ENCODE measurements at regions not wholly inside any gene's neighbourhood (a gene's known extent, or its start where the extent isn't known, plus 50 kb on each side); places are given as distances from the start of the nearest gene placed in this dataset.
"Not testable (repeated sequence)": the region's sequence is repeated elsewhere in the genome, so short reads cannot be mapped to it uniquely, and the experiment has no call there.

DNA sequence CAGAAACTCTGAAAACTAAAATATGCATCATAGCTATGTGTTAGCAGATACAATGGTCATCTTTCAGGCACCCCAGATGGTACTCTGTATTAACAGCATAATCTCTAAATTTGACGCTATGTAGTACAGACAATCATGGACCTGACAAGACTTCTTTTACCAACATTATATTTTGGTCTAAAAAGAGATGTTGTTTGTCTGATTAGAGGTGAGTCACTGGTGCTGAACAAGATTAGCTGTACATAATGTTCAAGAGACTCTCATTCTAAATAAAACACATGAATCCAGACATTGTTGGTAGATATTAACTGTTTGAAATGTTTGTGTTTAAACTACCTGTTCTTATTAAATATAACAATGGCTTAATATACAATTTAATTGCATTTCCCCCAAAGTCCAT lies 146.4 kb upstream of the LMNTD1 start:
- 81 to 98% (median 90%) methylated on average over 1 of the region's 1 CpG for WGBS, 3 donors
- no peak overlapping the region for H3K27ac ChIP-seq (ENCODE audit: low read depth in 1 of 3, low read length in 2 of 3)
- no peak for FAIRE-seq

GRCh38 chr12:25701290-25701689 lies 148.2 kb upstream of the LMNTD1 start:
- no peaks in the 10 kb centered on the region for H3K36me3 ChIP-seq (ENCODE audit: control insufficient read depth in 3 of 3, insufficient read depth in 2 of 3, low read depth in 1 of 3, low read length in 3 of 3)
- DNase-seq (peak in 1 of 2 donors; percentile 41), FAIRE-seq (no peak)
- H3K4me1 ChIP-seq (ENCODE audit: control insufficient read depth in 3 of 3, insufficient read depth in 2 of 3, low read depth in 1 of 3, low read length in 2 of 3): no peaks in the 10 kb centered on the region
- H3K27me3 ChIP-seq (ENCODE audit: control insufficient read depth in 3 of 3, insufficient read depth in 3 of 3, low read length in 3 of 3): no peaks in the 10 kb centered on the region
- WGBS, 3 donors: 46 to 72% (median 68%) methylated on average over 4 of the region's 4 CpGs
- H3K27ac ChIP-seq (ENCODE audit: low read depth in 1 of 3, low read length in 2 of 3): no peak overlapping the region
- peaks cover 0 to 4% of the 10 kb centered on the region in 2 donors for H3K9me3 ChIP-seq (ENCODE audit: control insufficient read depth in 2 of 2, insufficient read depth in 1 of 2, low read depth in 1 of 2, low read length in 1 of 2)
- H3K4me3 ChIP-seq (ENCODE audit: low read depth in 1 of 3, low read length in 3 of 3): no peak overlapping the region

More for the DNA sequence above, 146.4 kb upstream of the LMNTD1 start:
- Histone ChIP-seq H3K36me3 (ENCODE audit: control insufficient read depth in 3 of 3, insufficient read depth in 2 of 3, low read depth in 1 of 3, low read length in 3 of 3) (no peaks in the 10 kb centered on the region), H3K9me3 (ENCODE audit: control insufficient read depth in 2 of 2, insufficient read depth in 1 of 2, low read depth in 1 of 2, low read length in 1 of 2) (peaks cover 0 to 4% of the 10 kb centered on the region in 2 donors), H3K4me1 (ENCODE audit: control insufficient read depth in 3 of 3, insufficient read depth in 2 of 3, low read depth in 1 of 3, low read length in 2 of 3) (no peaks in the 10 kb centered on the region), H3K27me3 (ENCODE audit: control insufficient read depth in 3 of 3, insufficient read depth in 3 of 3, low read length in 3 of 3) (no peaks in the 10 kb centered on the region), H3K4me3 (ENCODE audit: low read depth in 1 of 3, low read length in 3 of 3) (no peak overlapping the region)
- DNase-seq: no peak

DNA sequence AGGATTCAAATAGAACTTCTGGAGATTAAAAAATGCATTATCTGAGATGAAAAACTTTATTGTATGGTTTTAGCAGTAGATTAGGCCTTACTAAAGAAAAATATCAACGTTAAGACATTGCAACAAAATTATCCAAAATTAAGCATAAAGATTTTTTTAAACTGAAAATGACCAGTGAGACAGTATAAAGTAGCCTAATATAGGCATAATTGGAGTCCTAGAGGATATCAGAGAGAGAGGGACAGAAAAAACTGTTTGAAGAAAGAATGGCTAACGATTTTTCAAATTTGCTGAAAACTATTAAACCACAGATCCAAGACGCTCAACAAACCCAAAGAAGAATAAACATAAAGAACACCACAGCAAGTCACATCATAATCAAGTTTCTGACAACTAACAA lies 149.5 kb upstream of the LMNTD1 start:
- no peak overlapping the region for H3K4me3 ChIP-seq (ENCODE audit: low read depth in 1 of 3, low read length in 3 of 3)
- FAIRE-seq (no peak), DNase-seq (no peak)
- H3K4me1 ChIP-seq (ENCODE audit: control insufficient read depth in 3 of 3, insufficient read depth in 2 of 3, low read depth in 1 of 3, low read length in 2 of 3): no peaks in the 10 kb centered on the region
- 72 to 77% (median 75%) methylated on average over 3 of the region's 3 CpGs for WGBS, 3 donors
- H3K36me3 ChIP-seq (ENCODE audit: control insufficient read depth in 3 of 3, insufficient read depth in 2 of 3, low read depth in 1 of 3, low read length in 3 of 3): no peaks in the 10 kb centered on the region
- peaks cover 0 to 10% of the 10 kb centered on the region in 2 donors for H3K9me3 ChIP-seq (ENCODE audit: control insufficient read depth in 2 of 2, insufficient read depth in 1 of 2, low read depth in 1 of 2, low read length in 1 of 2)
- H3K27ac ChIP-seq (ENCODE audit: low read depth in 1 of 3, low read length in 2 of 3): no peak overlapping the region
- H3K27me3 ChIP-seq (ENCODE audit: control insufficient read depth in 3 of 3, insufficient read depth in 3 of 3, low read length in 3 of 3): no peaks in the 10 kb centered on the region

- no peak for FAIRE-seq
Measured at GRCh38 chr12:25705261-25705660, 152.2 kb upstream of the LMNTD1 start.

GRCh38 chr12:25706646-25707045 lies 153.6 kb upstream of the LMNTD1 start:
- H3K36me3 ChIP-seq (ENCODE audit: control insufficient read depth in 3 of 3, insufficient read depth in 2 of 3, low read depth in 1 of 3, low read length in 3 of 3); H3K4me3 ChIP-seq (ENCODE audit: low read depth in 1 of 3, low read length in 3 of 3); H3K4me1 ChIP-seq (ENCODE audit: control insufficient read depth in 3 of 3, insufficient read depth in 2 of 3, low read depth in 1 of 3, low read length in 2 of 3); H3K27me3 ChIP-seq (ENCODE audit: control insufficient read depth in 3 of 3, insufficient read depth in 3 of 3, low read length in 3 of 3); DNase-seq; H3K27ac ChIP-seq (ENCODE audit: low read depth in 1 of 3, low read length in 2 of 3); FAIRE-seq: not testable (repeated sequence)
- H3K9me3 ChIP-seq (ENCODE audit: control insufficient read depth in 2 of 2, insufficient read depth in 1 of 2, low read depth in 1 of 2, low read length in 1 of 2): peaks cover 0 to 17% of the 10 kb centered on the region in 2 donors

More at GRCh38 chr12:25705261-25705660, 152.2 kb upstream of the LMNTD1 start:
- peaks cover 0 to 12% of the 10 kb centered on the region in 2 donors for H3K9me3 ChIP-seq (ENCODE audit: control insufficient read depth in 2 of 2, insufficient read depth in 1 of 2, low read depth in 1 of 2, low read length in 1 of 2)
- WGBS, 3 donors: 0% methylated on average over 1 of the region's 1 CpG
- no peaks in the 10 kb centered on the region for H3K36me3 ChIP-seq (ENCODE audit: control insufficient read depth in 3 of 3, insufficient read depth in 2 of 3, low read depth in 1 of 3, low read length in 3 of 3)
- no peak for DNase-seq
- H3K27me3 ChIP-seq (ENCODE audit: control insufficient read depth in 3 of 3, insufficient read depth in 3 of 3, low read length in 3 of 3): no peaks in the 10 kb centered on the region
- no peak overlapping the region for H3K27ac ChIP-seq (ENCODE audit: low read depth in 1 of 3, low read length in 2 of 3)
- no peak overlapping the region for H3K4me3 ChIP-seq (ENCODE audit: low read depth in 1 of 3, low read length in 3 of 3)
- no peaks in the 10 kb centered on the region for H3K4me1 ChIP-seq (ENCODE audit: control insufficient read depth in 3 of 3, insufficient read depth in 2 of 3, low read depth in 1 of 3, low read length in 2 of 3)

GRCh38 chr12:25707056-25707455 lies 154.0 kb upstream of the LMNTD1 start:
- no peak overlapping the region for H3K27ac ChIP-seq (ENCODE audit: low read depth in 1 of 3, low read length in 2 of 3)
- no peaks in the 10 kb centered on the region for H3K27me3 ChIP-seq (ENCODE audit: control insufficient read depth in 3 of 3, insufficient read depth in 3 of 3, low read length in 3 of 3)
- FAIRE-seq (no peak), DNase-seq (no peak)
- peaks cover 0 to 17% of the 10 kb centered on the region in 2 donors for H3K9me3 ChIP-seq (ENCODE audit: control insufficient read depth in 2 of 2, insufficient read depth in 1 of 2, low read depth in 1 of 2, low read length in 1 of 2)
- H3K4me3 ChIP-seq (ENCODE audit: low read depth in 1 of 3, low read length in 3 of 3): no peak overlapping the region
- no peaks in the 10 kb centered on the region for H3K4me1 ChIP-seq (ENCODE audit: control insufficient read depth in 3 of 3, insufficient read depth in 2 of 3, low read depth in 1 of 3, low read length in 2 of 3)
- no peaks in the 10 kb centered on the region for H3K36me3 ChIP-seq (ENCODE audit: control insufficient read depth in 3 of 3, insufficient read depth in 2 of 3, low read depth in 1 of 3, low read length in 3 of 3)

DNA sequence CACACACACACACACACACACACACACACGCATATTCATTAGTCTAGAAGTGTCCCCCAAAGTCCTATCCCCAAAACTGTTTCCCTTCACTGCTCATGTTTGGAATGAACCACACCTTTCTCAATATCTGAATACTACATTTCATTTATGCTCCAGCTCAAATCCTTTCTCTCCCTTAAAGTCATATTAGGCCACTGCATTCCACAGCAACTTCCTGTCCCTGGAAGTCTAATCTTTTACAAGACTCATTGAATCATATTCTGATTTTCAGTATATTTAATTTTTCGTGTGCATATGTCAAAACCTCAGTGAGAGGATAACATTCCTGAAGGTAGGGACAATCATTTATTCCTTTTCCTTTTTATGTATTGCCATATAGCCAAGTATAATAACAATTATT lies 155.6 kb upstream of the LMNTD1 start:
- 78 to 82% (median 81%) methylated on average over 2 of the region's 2 CpGs for WGBS, 3 donors
- Histone ChIP-seq H3K4me3 (ENCODE audit: low read depth in 1 of 3, low read length in 3 of 3) (no peak overlapping the region), H3K27me3 (ENCODE audit: control insufficient read depth in 3 of 3, insufficient read depth in 3 of 3, low read length in 3 of 3) (no peaks in the 10 kb centered on the region), H3K27ac (ENCODE audit: low read depth in 1 of 3, low read length in 2 of 3) (no peak overlapping the region), H3K4me1 (ENCODE audit: control insufficient read depth in 3 of 3, insufficient read depth in 2 of 3, low read depth in 1 of 3, low read length in 2 of 3) (no peaks in the 10 kb centered on the region), H3K9me3 (ENCODE audit: control insufficient read depth in 2 of 2, insufficient read depth in 1 of 2, low read depth in 1 of 2, low read length in 1 of 2) (peaks cover 0 to 17% of the 10 kb centered on the region in 2 donors), H3K36me3 (ENCODE audit: control insufficient read depth in 3 of 3, insufficient read depth in 2 of 3, low read depth in 1 of 3, low read length in 3 of 3) (no peaks in the 10 kb centered on the region)
- FAIRE-seq: no peak
- no peak for DNase-seq

DNA sequence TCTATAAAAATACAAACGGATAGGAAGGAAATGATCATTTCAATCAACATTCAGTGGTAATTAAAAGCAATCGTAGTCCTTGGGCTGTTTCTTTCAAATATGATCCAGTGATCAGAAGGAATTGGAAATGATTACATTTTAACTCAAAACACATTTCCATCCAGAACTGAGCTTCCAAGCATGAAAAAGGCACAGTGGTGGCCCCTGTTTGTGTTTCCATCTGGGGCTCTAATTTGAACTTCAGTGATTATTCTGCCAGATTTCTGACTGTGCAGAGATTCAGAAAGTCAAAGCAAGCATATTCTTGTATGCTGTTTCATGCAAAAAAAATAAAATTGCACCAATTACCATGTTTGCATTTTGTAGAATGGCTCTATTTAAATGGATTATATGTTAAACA lies 157.0 kb upstream of the LMNTD1 start:
- H3K27me3 ChIP-seq (ENCODE audit: control insufficient read depth in 3 of 3, insufficient read depth in 3 of 3, low read length in 3 of 3): no peaks in the 10 kb centered on the region
- peaks cover 0 to 17% of the 10 kb centered on the region in 2 donors for H3K9me3 ChIP-seq (ENCODE audit: control insufficient read depth in 2 of 2, insufficient read depth in 1 of 2, low read depth in 1 of 2, low read length in 1 of 2)
- FAIRE-seq (no peak), DNase-seq (no peak)
- no peak overlapping the region for H3K4me3 ChIP-seq (ENCODE audit: low read depth in 1 of 3, low read length in 3 of 3)
- no peaks in the 10 kb centered on the region for H3K4me1 ChIP-seq (ENCODE audit: control insufficient read depth in 3 of 3, insufficient read depth in 2 of 3, low read depth in 1 of 3, low read length in 2 of 3)
- WGBS, 3 donors: 79 to 82% (median 80%) methylated on average over 2 of the region's 2 CpGs
- H3K36me3 ChIP-seq (ENCODE audit: control insufficient read depth in 3 of 3, insufficient read depth in 2 of 3, low read depth in 1 of 3, low read length in 3 of 3): no peaks in the 10 kb centered on the region
- no peak overlapping the region for H3K27ac ChIP-seq (ENCODE audit: low read depth in 1 of 3, low read length in 2 of 3)

- peaks cover 0 to 17% of the 10 kb centered on the region in 2 donors for H3K9me3 ChIP-seq (ENCODE audit: control insufficient read depth in 2 of 2, insufficient read depth in 1 of 2, low read depth in 1 of 2, low read length in 1 of 2)
- H3K36me3 ChIP-seq (ENCODE audit: control insufficient read depth in 3 of 3, insufficient read depth in 2 of 3, low read depth in 1 of 3, low read length in 3 of 3); H3K4me1 ChIP-seq (ENCODE audit: control insufficient read depth in 3 of 3, insufficient read depth in 2 of 3, low read depth in 1 of 3, low read length in 2 of 3); FAIRE-seq; DNase-seq; H3K27ac ChIP-seq (ENCODE audit: low read depth in 1 of 3, low read length in 2 of 3); H3K27me3 ChIP-seq (ENCODE audit: control insufficient read depth in 3 of 3, insufficient read depth in 3 of 3, low read length in 3 of 3); H3K4me3 ChIP-seq (ENCODE audit: low read depth in 1 of 3, low read length in 3 of 3): not testable (repeated sequence)
- WGBS, 3 donors: 93 to 98% (median 98%) methylated on average over 3 of the region's 3 CpGs
Measured at GRCh38 chr12:25710938-25711605, 158.0 kb upstream of the LMNTD1 start.
